ENCODE measurements at regions not wholly inside any gene's neighbourhood (a gene's known extent, or its start where the extent isn't known, plus 50 kb on each side); places are given as distances from the start of the nearest gene placed in this dataset.

GRCh38 chr16:58814348-58814801 is 80.3 kb upstream of the GOT2 start:
- Histone ChIP-seq H3K27me3 (replicated peaks; ENCODE audit: insufficient read depth) (no peaks in the 10 kb centered on the region), H3K27ac (no peak overlapping the region), H3K4me1 (replicated peaks) (no peaks in the 10 kb centered on the region), H3K4me3 (no peak overlapping the region), H3K9me3 (no peaks in the 10 kb centered on the region), H3K36me3 (no peaks in the 10 kb centered on the region)
- DNase-seq (ENCODE audit: low spot score): peak; percentile 35
- intact Hi-C loops (cut with DNase I): no loop called here
- 2% methylated on average over 12 of the region's 12 CpGs for WGBS
- TF ChIP-seq POLR2AphosphoS5 (IDR thresholded peaks at IDR 0.05) (no peak), CTCF (IDR thresholded peaks at IDR 0.05) (peak; percentile 41 to 73 (median 68)), POLR2A (IDR thresholded peaks at IDR 0.05) (no peak)

GRCh38 chr16:58809213-58809612 is 75.1 kb upstream of the GOT2 start:
- Histone ChIP-seq H3K9me3 (no peaks in the 10 kb centered on the region), H3K4me3 (no peak overlapping the region), H3K27me3 (replicated peaks; ENCODE audit: insufficient read depth) (no peaks in the 10 kb centered on the region), H3K36me3 (no peaks in the 10 kb centered on the region), H3K4me1 (replicated peaks) (no peaks in the 10 kb centered on the region), H3K27ac (no peak overlapping the region)
- TF ChIP-seq CTCF (IDR thresholded peaks at IDR 0.05) (no peak), POLR2A (IDR thresholded peaks at IDR 0.05) (no peak), POLR2AphosphoS5 (IDR thresholded peaks at IDR 0.05) (no peak)
- intact Hi-C loops (cut with DNase I): no loop called here
- no peak for DNase-seq (ENCODE audit: low spot score)
- 38% methylated on average over 3 of the region's 3 CpGs for WGBS

- H3K27ac ChIP-seq: no peak overlapping the region
- no peaks in the 10 kb centered on the region for H3K9me3 ChIP-seq
- TF ChIP-seq POLR2A (IDR thresholded peaks at IDR 0.05) (no peak), POLR2AphosphoS5 (IDR thresholded peaks at IDR 0.05) (no peak), CTCF (IDR thresholded peaks at IDR 0.05) (no peak)
- no peaks in the 10 kb centered on the region for H3K4me1 ChIP-seq (replicated peaks)
- H3K36me3 ChIP-seq: no peaks in the 10 kb centered on the region
- no peaks in the 10 kb centered on the region for H3K27me3 ChIP-seq (replicated peaks; ENCODE audit: insufficient read depth)
- no peak overlapping the region for H3K4me3 ChIP-seq
- no peak for DNase-seq (ENCODE audit: low spot score)
- intact Hi-C loops (cut with DNase I): no loop called here
Observed at GRCh38 chr16:58807276-58807675, 73.2 kb upstream of the GOT2 start.

- no peaks in the 10 kb centered on the region for H3K36me3 ChIP-seq
- H3K27ac ChIP-seq: no peak overlapping the region
- DNase-seq (ENCODE audit: low spot score): no peak
- no peaks in the 10 kb centered on the region for H3K9me3 ChIP-seq
- H3K4me3 ChIP-seq: no peak overlapping the region
- no peaks in the 10 kb centered on the region for H3K4me1 ChIP-seq (replicated peaks)
- intact Hi-C loops (cut with DNase I): no loop called here
- no peak for TF ChIP-seq CTCF (IDR thresholded peaks at IDR 0.05)
- no peak for TF ChIP-seq POLR2A (IDR thresholded peaks at IDR 0.05)
- TF ChIP-seq POLR2AphosphoS5 (IDR thresholded peaks at IDR 0.05): no peak
- 67% methylated on average over 1 of the region's 1 CpG for WGBS
- H3K27me3 ChIP-seq (replicated peaks; ENCODE audit: insufficient read depth): no peaks in the 10 kb centered on the region
Observed at GRCh38 chr16:58801838-58802237, 67.7 kb upstream of the GOT2 start.

GRCh38 chr16:58797137-58797801 is 63.2 kb upstream of the GOT2 start:
- H3K27me3 ChIP-seq (replicated peaks; ENCODE audit: insufficient read depth): no peaks in the 10 kb centered on the region
- 69% methylated on average over 9 of the region's 9 CpGs for WGBS
- TF ChIP-seq CTCF (IDR thresholded peaks at IDR 0.05): no peak
- no peak for TF ChIP-seq POLR2AphosphoS5 (IDR thresholded peaks at IDR 0.05)
- TF ChIP-seq POLR2A (IDR thresholded peaks at IDR 0.05): no peak
- no peaks in the 10 kb centered on the region for H3K4me1 ChIP-seq (replicated peaks)
- H3K4me3 ChIP-seq: no peak overlapping the region
- intact Hi-C loops (cut with DNase I): no loop called here
- H3K36me3 ChIP-seq: no peaks in the 10 kb centered on the region
- no peak for DNase-seq (ENCODE audit: low spot score)
- H3K27ac ChIP-seq: no peak overlapping the region
- no peaks in the 10 kb centered on the region for H3K9me3 ChIP-seq

Measured in prostate gland (tissue), 2 donors.